ENCODE measurements at regions not wholly inside any gene's neighbourhood (a gene's known extent, or its start where the extent isn't known, plus 50 kb on each side); places are given as distances from the start of the nearest gene placed in this dataset.

DNA sequence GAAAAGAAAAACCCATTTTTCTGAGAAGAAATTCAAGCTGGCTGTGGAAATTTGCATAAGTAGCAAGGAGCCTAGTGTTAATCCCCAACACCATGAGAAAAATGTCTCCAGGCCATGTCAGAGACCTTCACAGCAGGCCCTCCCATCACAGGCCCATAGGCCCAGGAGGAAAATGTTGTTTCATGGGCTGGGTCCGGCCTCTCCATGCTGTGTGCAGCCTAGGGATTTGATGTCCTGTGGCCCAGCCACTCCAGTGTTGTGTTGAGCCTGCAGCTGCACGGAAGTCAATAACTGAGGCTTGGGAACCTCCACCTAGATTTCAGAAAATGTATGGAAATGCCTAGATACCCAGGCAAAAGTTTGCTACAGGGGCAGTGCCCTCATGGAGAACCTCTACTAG, 432.2 kb downstream of the IPO8 start:
- TF ChIP-seq EZH2phosphoT487 (IDR thresholded peaks at IDR 0.05; ENCODE audit: insufficient read depth, low read depth) = no peak
- no peak for TF ChIP-seq EZH2 (IDR thresholded peaks at IDR 0.05; ENCODE audit: insufficient read depth, poor library complexity, severe bottlenecking)
